ENCODE measurements at regions not wholly inside any gene's neighbourhood (a gene's known extent, or its start where the extent isn't known, plus 50 kb on each side); places are given as distances from the start of the nearest gene placed in this dataset.

- no peaks in the 10 kb centered on the region for H3K36me3 Mint-ChIP-seq (ENCODE audit: low read depth)
Observed at GRCh38 chr1:5200006-5200405, 545.6 kb downstream of the AJAP1 start.

DNA sequence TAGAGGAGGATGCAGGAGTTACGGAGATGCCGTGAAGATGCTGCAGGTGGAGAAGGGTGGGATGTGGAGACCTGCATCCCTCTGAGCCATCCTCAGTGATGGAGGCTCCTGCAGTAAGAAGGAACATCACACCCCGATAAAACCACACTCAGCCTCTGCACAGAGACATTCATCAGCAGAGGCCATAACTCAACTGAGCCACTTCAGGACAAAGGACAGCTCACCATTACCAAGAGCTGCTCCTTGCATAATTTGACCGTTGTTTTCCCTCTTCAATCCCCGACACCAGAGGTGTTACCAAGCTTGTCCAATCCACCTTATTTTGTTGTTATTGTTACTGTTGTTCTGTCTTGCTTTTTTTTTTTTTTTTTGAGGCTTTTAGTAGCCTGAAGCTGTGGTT is 543.9 kb downstream of the AJAP1 start:
- H3K4me1 Mint-ChIP-seq = no peaks in the 10 kb centered on the region
- no peak overlapping the region for H3K27ac Mint-ChIP-seq
- no peak for TF ChIP-seq CTCF (IDR thresholded peaks at IDR 0.05; ENCODE audit: unreplicated experiment in 3 of 3)
- H3K36me3 Mint-ChIP-seq (ENCODE audit: low read depth) = no peaks in the 10 kb centered on the region
- H3K4me3 Mint-ChIP-seq = no peak overlapping the region
- H3K9me3 Mint-ChIP-seq = peaks cover 2% of the 10 kb centered on the region
- peaks cover 11% of the 10 kb centered on the region for H3K27me3 Mint-ChIP-seq (ENCODE audit: low read depth)

More at GRCh38 chr1:5200006-5200405, 545.6 kb downstream of the AJAP1 start:
- H3K9me3 Mint-ChIP-seq = peaks cover 2% of the 10 kb centered on the region
- no peak for TF ChIP-seq CTCF (IDR thresholded peaks at IDR 0.05; ENCODE audit: unreplicated experiment in 3 of 3)
- H3K4me1 Mint-ChIP-seq = no peaks in the 10 kb centered on the region
- H3K27me3 Mint-ChIP-seq (ENCODE audit: low read depth) = peaks cover 11% of the 10 kb centered on the region
- H3K4me3 Mint-ChIP-seq = no peak overlapping the region
- H3K27ac Mint-ChIP-seq = no peak overlapping the region

GRCh38 chr1:5191470-5191869 is 537.1 kb downstream of the AJAP1 start:
- peaks cover 4% of the 10 kb centered on the region for H3K27me3 Mint-ChIP-seq (ENCODE audit: low read depth)
- no peak for TF ChIP-seq CTCF (IDR thresholded peaks at IDR 0.05; ENCODE audit: unreplicated experiment in 3 of 3)
- no peaks in the 10 kb centered on the region for H3K9me3 Mint-ChIP-seq
- H3K36me3 Mint-ChIP-seq (ENCODE audit: low read depth) = no peaks in the 10 kb centered on the region
- H3K4me3 Mint-ChIP-seq = no peak overlapping the region
- H3K4me1 Mint-ChIP-seq = no peaks in the 10 kb centered on the region
- no peak overlapping the region for H3K27ac Mint-ChIP-seq

DNA sequence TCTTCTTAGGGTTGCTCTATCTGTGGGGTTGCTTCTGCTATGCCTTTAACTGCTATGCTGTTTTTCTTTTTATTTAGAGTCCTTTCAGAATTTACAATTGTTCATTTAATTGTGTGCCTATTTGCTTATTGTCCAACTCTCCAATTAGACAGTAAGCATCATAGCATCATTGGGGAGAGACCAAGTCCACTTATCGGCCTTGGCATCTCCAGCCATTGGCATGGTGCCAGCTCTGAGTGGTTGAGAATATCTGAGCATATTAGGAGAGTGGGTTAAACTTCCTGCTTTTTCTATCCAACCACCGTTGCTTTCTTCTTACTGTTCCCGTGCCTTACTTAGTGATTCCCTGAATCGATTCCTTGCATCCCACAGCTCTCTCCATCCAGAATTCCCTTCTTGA is 535.0 kb downstream of the AJAP1 start:
- H3K4me1 Mint-ChIP-seq = no peaks in the 10 kb centered on the region
- H3K9me3 Mint-ChIP-seq = no peaks in the 10 kb centered on the region
- peaks cover 4% of the 10 kb centered on the region for H3K27me3 Mint-ChIP-seq (ENCODE audit: low read depth)
- no peak overlapping the region for H3K27ac Mint-ChIP-seq
- no peak for TF ChIP-seq CTCF (IDR thresholded peaks at IDR 0.05; ENCODE audit: unreplicated experiment in 3 of 3)
- no peaks in the 10 kb centered on the region for H3K36me3 Mint-ChIP-seq (ENCODE audit: low read depth)
- H3K4me3 Mint-ChIP-seq = no peak overlapping the region

DNA sequence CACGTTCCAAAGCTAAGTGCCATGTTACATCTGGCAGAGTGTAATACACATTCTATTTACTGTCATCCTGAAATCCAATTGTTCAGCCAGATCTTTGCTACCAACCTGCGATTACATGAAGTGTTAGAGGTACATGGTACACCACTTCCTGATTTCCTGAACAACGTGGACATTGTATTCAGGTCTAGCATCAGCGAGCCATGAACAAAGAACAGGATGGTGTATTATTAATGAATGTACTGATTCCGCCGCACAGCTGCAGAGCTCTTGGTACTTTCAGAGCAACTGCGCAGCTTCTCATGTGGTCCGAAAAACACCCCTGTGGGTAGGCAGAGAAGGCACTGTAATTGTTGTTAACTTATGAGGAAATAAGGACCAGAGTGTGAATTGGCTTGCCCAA is 511.4 kb downstream of the AJAP1 start:
- Mint-ChIP-seq H3K9me3 (no peaks in the 10 kb centered on the region), H3K36me3 (ENCODE audit: low read depth) (no peaks in the 10 kb centered on the region), H3K4me3 (no peak overlapping the region), H3K27me3 (ENCODE audit: low read depth) (peaks cover 15% of the 10 kb centered on the region), H3K27ac (no peak overlapping the region), H3K4me1 (no peaks in the 10 kb centered on the region)
- TF ChIP-seq CTCF (IDR thresholded peaks at IDR 0.05; ENCODE audit: unreplicated experiment in 3 of 3) = no peak

DNA sequence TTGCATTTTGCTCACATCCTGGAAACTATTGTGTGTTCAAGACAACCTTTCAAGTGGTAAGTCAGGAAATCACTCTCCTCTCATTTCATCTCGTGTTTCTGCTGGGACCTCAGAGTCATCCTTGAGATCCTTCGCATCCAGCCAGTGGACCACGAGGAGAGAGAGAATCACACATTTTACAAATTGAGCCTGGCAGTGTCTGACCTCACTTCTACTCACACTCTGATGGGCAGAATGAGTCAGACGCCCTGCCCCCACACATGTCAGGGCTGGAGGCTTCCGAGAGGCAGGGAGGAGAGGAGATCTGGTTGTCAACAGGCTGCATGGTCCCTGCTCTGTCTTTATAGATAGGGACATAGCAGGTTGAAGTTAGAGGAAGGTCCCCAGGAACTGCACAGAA is 509.7 kb downstream of the AJAP1 start:
- Mint-ChIP-seq H3K27ac (no peak overlapping the region), H3K36me3 (ENCODE audit: low read depth) (no peaks in the 10 kb centered on the region), H3K9me3 (peaks cover 5% of the 10 kb centered on the region), H3K27me3 (ENCODE audit: low read depth) (peaks cover 11% of the 10 kb centered on the region), H3K4me3 (no peak overlapping the region), H3K4me1 (no peaks in the 10 kb centered on the region)
- no peak for TF ChIP-seq CTCF (IDR thresholded peaks at IDR 0.05; ENCODE audit: unreplicated experiment in 3 of 3)
